HK-2 (cell line): ENCODE measurements at regions not wholly inside any gene's neighbourhood (a gene's known extent, or its start where the extent isn't known, plus 50 kb on each side); places are given as distances from the start of the nearest gene placed in this dataset.

ENCODE experiments used
- DNase-seq: peaks from one replicate; pipeline ENCODE4 v3.0.0-alpha.2; 2018; ENCODE audit not compliant: unreplicated experiment

- no peak for DNase-seq
Measured at GRCh38 chr4:34636623-34637022, 1607.7 kb downstream of the ARAP2 start.

GRCh38 chr4:34643476-34643875, 1600.8 kb downstream of the ARAP2 start:
- DNase-seq, result no peak

GRCh38 chr4:34644579-34645115, 1599.7 kb downstream of the ARAP2 start:
- DNase-seq, result no peak

GRCh38 chr4:34649716-34650115, 1594.6 kb downstream of the ARAP2 start:
- no peak for DNase-seq

- DNase-seq, result no peak
Measured at GRCh38 chr4:34664051-34664450, 1580.3 kb downstream of the ARAP2 start.

GRCh38 chr4:34676400-34676799, 1567.9 kb downstream of the ARAP2 start:
- DNase-seq, result no peak

- no peak for DNase-seq
Measured at GRCh38 chr4:34678431-34678830, 1565.9 kb downstream of the ARAP2 start.

- DNase-seq, result no peak
Measured at GRCh38 chr4:34679228-34679627, 1565.1 kb downstream of the ARAP2 start.

GRCh38 chr4:34709564-34709963, 1534.8 kb downstream of the ARAP2 start:
- no peak for DNase-seq

GRCh38 chr4:34718576-34719245, 1525.6 kb downstream of the ARAP2 start:
- DNase-seq, result no peak

GRCh38 chr4:34720571-34720970, 1523.7 kb downstream of the ARAP2 start:
- DNase-seq, result no peak

- no peak for DNase-seq
Measured at GRCh38 chr4:34721835-34722234, 1522.5 kb downstream of the ARAP2 start.

GRCh38 chr4:34723605-34724004, 1520.7 kb downstream of the ARAP2 start:
- no peak for DNase-seq

GRCh38 chr4:34724491-34724890, 1519.8 kb downstream of the ARAP2 start:
- no peak for DNase-seq

- DNase-seq, result no peak
Measured at GRCh38 chr4:34731070-34731469, 1513.2 kb downstream of the ARAP2 start.

- DNase-seq, result no peak
Measured at GRCh38 chr4:34732176-34732950, 1512.0 kb downstream of the ARAP2 start.

GRCh38 chr4:34733185-34733941, 1511.0 kb downstream of the ARAP2 start:
- DNase-seq, result no peak

- DNase-seq, result no peak
Measured at GRCh38 chr4:34766935-34767334, 1477.4 kb downstream of the ARAP2 start.

- DNase-seq, result no peak
Measured at GRCh38 chr4:34767407-34767806, 1476.9 kb downstream of the ARAP2 start.

- no peak for DNase-seq
Measured at GRCh38 chr4:34771632-34772031, 1472.7 kb downstream of the ARAP2 start.

GRCh38 chr4:34790131-34790530, 1454.2 kb downstream of the ARAP2 start:
- DNase-seq, result no peak

- DNase-seq, result no peak
Measured at GRCh38 chr4:34791209-34791608, 1453.1 kb downstream of the ARAP2 start.
